ENCODE measurements at regions not wholly inside any gene's neighbourhood (a gene's known extent, or its start where the extent isn't known, plus 50 kb on each side); places are given as distances from the start of the nearest gene placed in this dataset.

DNA sequence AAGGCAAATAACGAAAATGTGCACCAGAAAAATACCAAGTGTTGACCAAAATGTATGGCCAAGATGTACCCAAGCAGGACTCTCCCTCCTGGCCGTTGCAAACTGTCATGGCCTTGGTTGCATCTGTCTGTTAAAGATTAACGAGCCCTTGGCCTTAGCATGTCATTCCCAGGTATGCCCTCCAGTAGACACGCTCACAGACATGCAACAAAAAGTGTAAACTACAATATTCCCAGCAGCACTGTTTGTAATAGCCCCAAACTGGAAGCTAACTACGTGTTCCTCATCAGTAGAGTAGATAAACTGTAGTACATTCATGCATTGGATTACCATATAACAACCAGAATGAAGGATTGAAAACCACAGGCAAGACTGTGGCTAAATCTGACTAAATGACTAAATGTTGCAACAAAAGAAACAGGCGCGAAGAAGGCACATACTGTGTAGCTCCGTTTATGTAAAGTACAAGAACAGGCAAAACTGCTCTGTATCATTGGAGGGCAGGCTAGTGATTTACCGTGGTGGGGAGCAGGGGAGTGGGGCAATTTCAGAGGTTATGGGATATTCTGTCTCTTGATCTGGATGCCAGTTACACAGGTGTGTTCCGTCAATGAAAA, 232.8 kb upstream of the DIO3 start:
- DNase-seq (ENCODE audit: low read depth): no peak

DNA sequence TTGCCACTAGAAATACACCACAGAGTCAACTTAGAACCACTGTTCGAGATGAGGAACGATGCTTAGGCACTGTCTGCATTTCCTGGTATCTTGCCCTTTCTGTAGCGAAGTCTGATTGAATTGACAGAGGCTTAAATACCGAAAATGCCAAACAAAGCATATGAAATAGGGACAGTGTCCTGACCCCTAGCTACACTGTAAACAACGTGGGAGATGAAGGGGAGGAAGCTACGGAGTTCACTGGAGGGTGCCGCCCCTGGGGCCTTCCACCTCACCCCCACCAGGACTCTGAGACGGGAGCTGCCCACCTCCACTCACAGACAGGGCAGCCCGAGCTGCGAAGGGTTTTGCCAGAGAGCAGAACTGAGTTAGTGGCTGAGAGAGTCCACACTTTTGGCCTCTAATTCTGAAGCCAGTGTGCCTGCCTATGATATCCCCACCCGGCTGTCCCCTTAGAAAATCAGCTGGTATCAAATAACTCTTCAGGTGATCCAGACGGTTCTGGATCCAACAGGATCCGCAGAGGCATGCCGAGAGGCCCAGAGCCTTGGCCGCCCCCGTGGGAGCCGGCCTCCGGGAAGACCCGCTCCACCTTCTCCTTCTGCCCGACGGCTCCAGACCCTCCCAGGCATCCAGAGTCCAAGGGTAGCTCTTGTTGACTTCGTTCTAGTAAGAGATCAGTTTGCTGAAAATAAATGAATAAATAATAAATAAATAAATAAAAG, 230.7 kb upstream of the DIO3 start:
- no peak for DNase-seq (ENCODE audit: low read depth)

DNA sequence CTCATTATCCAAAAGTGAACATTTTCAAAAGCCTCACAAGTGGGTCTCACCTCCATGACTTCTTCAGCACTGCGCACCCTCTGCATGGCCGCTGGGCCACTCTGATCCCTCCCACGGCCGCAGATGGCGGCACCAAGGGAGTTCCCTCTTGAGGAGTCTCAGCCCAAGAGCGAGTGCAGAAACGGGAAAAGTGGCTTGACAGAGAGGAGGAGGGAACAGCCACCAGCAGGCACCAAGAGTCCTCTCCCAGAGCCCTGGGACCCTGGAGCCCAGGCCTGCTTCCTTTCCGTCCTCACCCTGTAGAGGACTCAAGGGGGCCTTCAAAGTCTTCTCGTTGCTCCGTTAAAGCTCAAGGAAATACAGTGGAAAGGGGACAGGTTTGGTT, 230.2 kb upstream of the DIO3 start:
- DNase-seq (ENCODE audit: low read depth): no peak

DNA sequence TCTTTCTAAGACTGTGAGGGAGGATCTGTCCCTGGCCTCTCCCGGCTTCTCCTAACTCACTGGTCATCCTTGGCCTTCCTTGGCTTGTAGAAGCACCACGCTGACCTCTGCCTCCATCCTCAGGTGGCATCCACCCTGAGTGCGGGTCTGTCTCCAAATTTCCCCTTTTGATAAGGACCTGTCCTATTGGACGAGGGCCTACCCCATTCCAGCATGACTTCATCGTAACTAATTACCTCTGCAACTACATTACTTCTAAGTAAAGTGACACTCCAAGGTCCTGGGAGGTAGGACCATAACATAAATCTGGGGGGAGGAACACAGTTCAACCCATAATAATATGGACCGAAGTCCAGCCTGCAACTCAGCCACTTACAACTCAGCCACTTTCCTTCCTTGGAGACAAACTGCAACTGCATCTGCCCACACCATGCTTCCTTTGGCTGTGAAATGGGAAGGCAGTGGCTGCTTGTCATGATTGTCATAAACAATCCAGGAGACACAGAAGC, 229.6 kb upstream of the DIO3 start:
- no peak for DNase-seq (ENCODE audit: low read depth)

DNA sequence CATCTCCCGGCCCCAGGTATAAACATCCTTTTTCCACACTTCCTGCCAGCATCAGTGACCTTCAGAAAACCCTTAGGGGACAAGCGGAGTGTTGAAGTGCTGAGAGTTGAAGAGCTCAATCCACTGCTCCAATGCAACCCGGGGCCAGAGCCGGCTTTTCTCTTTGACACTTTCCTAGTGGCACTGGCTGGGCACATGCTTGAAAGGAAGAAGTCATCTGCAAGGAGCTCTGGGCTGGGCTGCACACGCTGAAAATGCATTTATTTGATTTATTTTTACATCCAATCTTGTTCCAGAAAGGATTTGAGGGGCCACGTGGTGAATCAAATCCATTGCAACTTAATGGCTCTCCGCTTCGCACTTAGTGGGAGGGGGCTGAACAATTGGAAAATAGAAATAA, 229.0 kb upstream of the DIO3 start:
- no peak for DNase-seq (ENCODE audit: low read depth)

DNA sequence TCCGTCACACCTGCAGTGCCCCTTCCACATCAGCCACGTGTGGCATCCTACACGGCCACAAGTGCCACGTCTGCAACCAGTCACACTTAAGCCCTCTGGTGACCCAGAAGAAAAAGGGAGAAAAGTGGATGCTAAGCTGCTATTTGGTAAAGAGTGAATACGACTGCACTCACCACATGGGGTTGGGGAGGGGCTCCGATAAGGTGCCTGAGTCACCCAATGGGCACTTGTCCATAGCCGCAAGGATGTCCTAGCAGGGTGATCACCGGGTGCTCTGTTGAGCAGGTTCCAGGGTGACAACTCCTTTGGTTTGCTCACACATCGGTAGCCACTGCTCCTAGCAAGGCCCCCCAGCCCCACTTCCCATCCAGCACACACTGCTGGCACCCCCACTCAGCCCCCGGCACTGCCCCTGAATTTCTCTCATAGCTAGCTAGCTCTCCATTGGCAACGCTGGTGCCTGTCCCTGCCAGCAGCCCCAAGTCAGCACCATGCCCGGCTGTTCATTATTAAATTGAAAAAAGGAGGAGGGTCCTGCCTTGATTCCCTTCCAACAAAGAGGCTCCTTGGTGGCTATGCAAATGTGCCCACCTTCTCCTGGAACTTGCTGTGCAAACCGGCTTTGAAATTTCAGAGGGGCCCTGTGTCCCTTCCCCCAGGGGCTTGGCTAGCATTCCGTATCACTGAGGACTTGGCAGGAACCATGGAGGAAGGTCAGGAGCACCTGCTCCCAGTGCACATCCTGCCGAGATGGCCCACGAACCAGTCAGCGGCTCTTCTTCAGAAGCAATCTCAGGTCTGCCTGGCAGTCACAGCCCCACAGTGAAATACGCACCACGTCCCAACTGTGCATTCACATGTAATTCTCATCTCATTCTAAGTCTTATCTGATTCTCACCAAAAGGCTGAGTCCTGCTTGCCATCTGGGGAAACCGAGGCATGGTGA, 227.7 kb upstream of the DIO3 start:
- DNase-seq (ENCODE audit: low read depth): no peak

DNA sequence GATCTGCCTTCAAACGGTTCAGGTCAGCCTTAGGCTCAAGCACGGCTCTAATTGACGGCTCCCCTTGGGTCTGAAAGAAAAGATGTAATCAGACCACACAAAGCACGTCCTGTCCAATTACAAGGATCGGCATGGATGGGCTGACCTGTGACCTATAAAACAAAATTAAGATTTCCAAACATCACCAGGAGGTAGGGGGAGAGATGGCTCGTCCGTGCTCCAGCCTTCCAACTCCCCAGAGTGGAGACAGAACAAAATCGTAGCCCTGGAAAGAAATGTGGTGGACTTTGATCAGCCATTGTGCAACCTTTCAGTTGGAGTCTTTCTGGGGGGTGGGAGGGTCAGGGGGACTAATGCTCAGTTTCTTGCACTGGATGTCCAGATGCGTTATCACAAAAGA, 226.6 kb upstream of the DIO3 start:
- DNase-seq (ENCODE audit: low read depth): no peak

DNA sequence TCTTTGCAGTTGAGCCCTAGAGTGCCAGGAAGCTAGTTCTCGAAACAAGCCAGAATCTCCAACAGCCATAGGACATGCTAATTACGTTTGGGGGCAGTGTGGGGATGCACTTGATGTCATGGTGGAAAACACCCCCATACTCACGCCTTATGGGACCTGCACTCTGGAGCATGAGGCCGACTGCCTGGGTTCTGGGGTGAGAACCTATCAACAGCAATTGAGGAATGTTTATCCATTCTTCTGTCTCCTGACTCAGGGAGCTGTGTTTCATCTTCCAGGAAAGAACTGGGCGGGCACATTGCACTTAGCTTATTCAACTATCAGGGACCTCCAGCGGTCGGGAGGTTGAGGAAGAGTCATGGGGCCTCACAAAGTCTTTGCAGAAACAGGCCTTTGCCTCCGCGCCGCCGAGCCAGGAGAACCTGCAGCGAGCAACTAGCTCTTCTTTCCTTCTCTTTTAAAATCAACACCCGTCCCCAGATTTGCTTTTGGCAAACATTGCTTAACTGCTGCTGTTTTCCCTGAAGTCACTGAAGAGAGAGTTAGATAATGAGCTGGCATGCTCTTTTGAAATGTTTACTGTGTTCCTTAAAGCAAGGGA, 226.1 kb upstream of the DIO3 start:
- DNase-seq (ENCODE audit: low read depth): no peak

DNA sequence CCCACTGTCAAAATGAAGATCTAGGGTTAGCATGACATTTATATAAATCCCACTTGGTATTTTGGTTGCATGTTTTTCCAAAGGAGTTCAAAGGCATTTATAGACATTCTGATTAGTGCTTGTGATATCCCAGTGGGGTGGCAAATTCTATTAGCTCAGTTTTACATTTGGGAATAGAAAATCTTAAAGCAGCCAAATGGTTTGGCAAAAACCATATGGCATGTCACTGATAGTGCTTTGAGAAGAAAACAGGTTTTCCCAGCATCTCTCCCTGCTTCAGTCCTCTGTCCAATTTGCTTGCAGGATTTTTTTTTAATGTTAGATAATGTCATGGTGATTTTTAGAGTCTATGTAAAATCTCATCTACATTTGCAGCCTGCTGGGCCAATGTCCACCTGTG, 225.1 kb upstream of the DIO3 start:
- DNase-seq (ENCODE audit: low read depth): no peak

DNA sequence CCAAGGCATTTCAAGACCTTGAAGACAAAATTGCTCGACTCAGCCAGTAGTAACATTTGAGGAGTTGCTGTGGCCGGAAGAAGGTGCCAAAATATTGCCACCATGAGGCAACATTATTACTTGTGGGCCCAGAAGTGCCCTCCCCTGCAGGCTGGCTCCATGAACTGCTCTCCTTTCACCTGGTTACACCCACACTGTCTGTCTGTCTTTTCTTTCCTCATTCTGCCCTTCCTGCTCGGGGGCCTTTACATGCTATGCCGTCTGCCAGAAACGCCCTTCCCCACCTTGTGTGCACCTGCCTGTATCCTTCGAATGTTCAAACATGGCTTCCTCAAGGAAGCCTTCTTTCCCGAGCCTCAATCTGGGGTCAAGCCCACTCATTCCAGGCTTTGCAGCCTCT, 224.2 kb upstream of the DIO3 start:
- no peak for DNase-seq (ENCODE audit: low read depth)

DNA sequence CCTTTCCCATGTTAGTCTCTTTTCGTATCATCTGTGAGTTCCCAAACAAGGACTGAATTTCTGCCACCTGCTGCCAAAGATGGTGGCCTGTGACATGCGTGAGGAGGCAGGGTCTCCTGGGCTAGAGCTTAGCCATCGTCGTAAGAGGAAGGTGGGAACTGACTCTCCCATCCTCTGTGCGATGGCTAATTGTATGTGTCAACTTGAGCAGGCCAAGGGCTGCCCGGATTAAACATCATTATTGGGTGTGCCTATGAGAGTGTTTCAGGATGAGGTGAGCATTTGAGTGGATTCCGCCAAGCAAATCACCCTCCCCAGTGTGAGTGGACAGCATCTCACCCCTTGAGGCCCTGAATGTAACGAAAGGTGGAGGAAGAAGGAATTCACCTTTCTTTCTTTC, 220.7 kb upstream of the DIO3 start:
- DNase-seq (ENCODE audit: low read depth): no peak

DNA sequence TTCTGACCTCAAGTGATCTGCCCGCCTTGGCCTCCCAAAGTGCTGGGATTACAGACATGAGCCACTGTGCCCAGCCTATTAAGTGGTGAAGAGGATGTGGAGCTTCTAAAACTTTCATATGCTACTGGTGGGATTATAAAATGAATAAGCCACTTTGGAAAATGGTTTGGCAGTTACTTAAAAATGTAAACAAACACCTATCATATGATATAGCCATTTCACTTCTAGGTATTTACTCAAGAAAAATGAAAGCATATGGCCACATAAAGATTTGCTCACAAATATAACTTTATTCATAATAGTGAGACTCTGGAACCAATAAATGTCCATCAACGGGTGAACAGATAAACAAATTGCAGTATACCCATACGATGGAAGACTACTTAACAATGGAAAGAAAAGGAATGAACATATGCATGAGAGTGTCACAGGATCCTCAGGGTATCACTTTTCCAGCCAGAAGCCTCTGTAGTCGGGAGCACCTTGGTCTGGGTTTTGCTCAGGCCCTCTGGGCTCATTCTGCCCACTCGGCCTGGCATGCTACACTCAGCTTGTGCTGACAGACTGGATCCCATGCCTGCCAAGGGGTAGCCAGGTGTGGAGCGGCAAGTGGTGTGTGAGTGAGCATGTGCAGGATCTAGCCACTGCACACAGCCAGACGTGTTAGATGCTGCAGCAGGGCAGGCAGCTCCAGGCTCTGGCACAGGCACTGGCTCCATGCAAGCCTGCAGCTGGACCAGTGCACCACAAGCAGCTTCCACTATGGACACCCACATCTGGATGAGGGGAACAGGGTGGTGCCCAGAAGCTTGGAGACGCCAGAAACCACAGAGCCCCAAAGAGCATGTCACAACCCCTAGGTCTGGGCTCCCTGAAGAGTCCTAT, 213.2 kb upstream of the DIO3 start:
- DNase-seq (ENCODE audit: low read depth): no peak

DNA sequence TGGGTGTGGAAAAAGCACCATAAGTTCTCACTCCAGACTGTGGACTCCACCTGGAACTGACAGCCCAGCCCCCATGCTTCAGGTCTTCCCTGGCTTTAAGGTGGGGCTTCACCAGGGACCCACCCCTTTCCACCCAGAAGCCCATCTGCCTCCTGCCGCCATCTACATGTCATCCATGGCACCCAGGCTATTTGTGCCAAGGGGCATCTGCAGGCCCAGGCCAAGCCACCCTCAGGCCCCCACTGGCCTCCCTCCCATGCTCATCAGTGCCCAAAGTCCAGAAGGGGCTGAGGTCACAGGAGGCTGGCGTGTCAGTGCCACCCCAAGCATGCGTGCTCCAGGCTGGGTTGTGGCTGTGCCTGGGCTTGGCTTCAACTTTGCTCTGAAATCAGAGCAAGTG, 212.2 kb upstream of the DIO3 start:
- no peak for DNase-seq (ENCODE audit: low read depth)

DNA sequence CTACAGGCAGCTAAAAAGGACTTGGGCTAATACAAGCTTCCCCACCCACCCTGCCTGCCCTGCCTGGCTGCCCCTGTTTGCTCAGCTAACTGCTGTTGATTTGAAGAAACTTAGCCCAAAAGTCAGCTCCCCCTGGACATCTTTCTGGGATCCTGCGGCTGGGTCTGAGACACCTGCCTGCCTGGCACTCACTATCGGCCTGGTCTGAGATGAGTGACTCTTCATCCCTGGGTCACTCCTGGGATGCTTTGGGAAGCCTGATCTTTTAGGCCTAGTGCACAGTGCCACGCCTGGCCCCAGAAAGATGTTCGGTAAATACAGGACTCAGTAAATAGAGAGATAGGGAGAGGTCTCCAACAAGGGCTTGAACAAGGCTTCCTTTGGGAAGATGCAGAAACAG, 211.3 kb upstream of the DIO3 start:
- DNase-seq (ENCODE audit: low read depth): no peak

DNA sequence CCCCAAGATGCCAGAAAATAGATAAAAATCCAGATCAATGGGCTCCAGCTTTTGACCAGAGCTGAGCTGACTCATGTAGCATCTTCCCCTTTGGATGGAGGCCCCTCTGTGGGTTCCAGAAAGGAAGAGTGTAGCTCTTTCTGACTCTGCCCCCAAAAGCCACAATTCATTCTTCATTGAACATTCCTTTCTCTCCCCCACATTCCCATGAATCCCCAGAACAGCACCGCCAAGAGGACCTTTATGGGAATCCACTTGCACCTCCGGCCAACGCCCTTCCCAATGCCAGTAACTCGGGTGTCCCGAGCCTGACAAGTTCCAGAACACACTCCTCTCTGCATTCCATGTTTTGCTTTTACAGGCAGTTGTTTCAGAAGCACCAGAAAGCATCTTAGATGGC, 210.6 kb upstream of the DIO3 start:
- DNase-seq (ENCODE audit: low read depth): no peak

DNA sequence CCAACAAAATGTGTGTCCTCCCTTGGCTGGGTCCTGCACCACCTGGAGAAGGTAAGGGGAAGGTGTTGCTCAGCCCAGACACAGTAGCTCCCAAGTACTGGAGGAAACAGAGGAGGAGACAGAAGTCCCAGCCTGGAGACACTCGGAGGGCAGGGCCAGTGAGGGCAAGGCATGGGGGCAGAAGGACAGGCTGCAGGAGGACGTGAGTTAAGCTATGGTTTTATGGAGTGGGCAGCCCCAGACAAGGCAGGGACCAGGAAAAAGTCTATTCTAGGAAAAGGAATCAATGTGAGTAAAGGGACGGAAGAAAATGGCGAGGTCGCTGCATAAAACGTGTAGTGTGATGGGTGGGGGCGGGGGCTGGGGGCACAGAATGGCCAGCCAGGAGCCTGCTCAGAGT, 210.1 kb upstream of the DIO3 start:
- no peak for DNase-seq (ENCODE audit: low read depth)

DNA sequence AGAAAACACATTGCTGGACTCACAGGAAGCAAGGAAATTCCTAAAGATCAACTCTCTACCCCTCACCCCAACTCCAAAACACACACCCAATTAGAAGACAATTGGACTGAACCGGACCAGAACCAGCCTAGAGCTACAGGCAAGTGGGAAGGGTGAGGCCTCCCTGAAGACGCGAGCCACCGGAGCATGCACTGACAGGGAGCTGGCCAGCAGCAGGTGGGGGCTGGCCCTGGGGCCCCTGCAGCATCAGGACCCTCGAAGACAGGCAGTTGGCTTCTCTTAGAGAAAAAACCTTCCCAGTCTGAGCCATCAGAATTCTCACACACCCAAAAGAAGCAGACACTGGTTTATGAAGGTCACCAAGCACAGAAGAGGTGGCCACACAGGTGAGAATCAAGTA, 209.5 kb upstream of the DIO3 start:
- no peak for DNase-seq (ENCODE audit: low read depth)

DNA sequence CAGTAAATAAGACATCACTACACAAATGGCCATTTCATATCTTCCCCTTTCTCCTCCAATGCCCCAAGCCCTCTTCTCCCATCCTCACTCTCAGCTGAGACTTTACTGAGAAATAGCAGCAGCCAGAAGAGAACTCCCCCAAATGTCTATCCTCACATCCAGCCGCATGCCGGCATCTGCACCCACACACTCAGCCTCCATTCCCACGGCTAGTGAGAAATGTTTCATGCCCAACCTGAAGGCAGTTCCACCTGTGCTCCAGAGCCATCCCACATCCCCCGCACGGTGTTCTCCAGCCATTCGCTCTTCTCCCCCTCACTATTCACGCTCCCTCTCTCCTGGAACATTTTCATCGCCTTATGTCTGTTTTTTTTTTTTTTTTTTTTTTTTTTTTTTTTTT, 208.7 kb upstream of the DIO3 start:
- no peak for DNase-seq (ENCODE audit: low read depth)

DNA sequence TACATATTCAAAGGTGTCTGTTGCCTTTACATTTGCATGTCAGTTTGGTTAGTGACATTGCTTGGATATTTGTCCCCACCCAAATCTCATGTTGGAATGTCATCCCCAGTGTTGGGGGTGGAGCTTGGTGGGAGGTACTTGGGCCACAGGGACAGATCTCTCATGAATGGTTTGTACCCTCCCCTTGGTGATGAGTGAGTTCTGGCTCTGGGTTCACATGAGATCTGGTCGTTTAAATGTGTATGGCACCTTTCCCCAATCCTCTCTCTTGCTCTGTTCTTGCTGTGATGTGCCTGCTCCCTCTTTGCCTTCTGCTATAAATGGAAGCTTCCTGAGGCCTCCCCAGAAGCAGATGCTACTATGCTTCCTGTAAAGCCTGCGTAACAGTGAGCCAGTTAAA, 207.9 kb upstream of the DIO3 start:
- DNase-seq (ENCODE audit: low read depth): no peak

DNA sequence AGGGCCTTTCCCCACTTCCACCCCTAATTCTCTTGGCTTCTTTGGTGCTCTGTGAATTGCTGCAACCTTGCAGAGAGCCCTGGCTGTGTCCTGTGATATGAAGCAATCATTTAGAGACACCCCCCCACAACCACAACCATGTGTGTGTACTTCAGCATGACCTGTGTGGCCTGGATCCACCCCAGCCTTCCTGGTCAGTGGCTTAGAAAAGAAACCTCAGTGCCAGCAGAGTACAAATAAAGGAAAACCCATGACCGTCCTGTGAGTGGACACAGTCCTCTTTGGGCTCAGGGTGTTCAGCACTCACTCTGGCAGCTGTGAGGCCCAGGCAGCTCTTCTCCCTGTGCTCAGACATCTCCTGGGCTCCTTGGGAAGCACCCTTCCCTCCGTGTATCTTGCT, 206.6 kb upstream of the DIO3 start:
- no peak for DNase-seq (ENCODE audit: low read depth)

DNA sequence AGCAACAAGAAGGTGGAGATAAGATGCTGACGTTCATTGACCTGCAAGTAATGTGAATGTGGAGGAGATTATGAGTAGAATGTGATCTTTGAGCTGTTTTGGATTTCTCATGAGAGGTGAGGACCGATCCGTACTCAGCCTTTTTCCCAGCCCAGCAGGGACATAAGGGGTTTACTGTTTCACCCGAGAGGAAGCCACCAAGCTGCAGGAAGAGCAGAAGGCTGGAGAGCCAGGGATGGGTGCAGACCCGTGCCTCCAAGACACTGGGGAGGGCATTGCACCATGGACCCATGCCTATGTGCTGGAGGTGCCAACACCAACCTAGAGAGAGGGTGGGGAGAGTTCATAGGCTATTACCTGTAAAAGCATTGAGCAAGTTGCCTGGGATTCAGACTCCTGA, 206.0 kb upstream of the DIO3 start:
- no peak for DNase-seq (ENCODE audit: low read depth)

DNA sequence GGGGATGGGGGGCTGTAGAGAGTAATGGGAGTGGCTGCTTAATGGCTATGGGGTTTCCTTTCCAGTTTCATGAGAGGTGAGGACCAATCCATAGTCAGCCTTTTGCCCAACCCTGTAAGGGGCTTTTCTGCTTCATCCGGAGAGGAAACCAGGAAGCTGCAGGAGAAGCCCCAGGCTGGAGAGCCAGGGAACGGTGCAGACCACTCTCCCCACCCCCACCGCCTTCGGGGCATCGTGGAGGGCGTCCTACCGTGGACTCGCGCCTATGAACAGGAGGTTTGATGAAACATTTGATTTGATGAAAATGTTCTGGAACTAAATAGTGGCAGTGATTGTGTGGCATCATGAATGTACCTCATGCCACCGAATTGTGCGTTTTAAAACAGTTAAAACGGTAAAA, 204.3 kb upstream of the DIO3 start:
- no peak for DNase-seq (ENCODE audit: low read depth)
